GM23338 (cell line): ENCODE measurements at regions not wholly inside any gene's neighbourhood (a gene's known extent, or its start where the extent isn't known, plus 50 kb on each side); places are given as distances from the start of the nearest gene placed in this dataset.

Experiments used
- ATAC-seq: fragments of 200-7000 bp; cut with Tn5 transposase; 3 replicates; pipeline ENCODE4 v1.9.1; 2020
- DNase-seq: peaks from one replicate; pipeline ENCODE4 v3.0.0-alpha.2; 2015; ENCODE audit warnings: low spot score
- H2AFZ ChIP-seq: fragments of 200-600 bp; sonication (generic); 2 replicates; pipeline ENCODE4 v1.8.0; 2016; ENCODE audit warnings: antibody characterized with exemption, mild to moderate bottlenecking, moderate library complexity
- H3F3A ChIP-seq: fragments of 200-600 bp; sonication (generic); replicated peaks from 2 replicates; pipeline ENCODE4 v1.8.0; 2017; ENCODE audit warnings: antibody characterized with exemption, mixed run types, low read depth
- H3K27ac ChIP-seq: fragments of 200-600 bp; sonication (generic); 2 replicates; pipeline ENCODE4 v1.6.1; 2016; ENCODE audit warnings: low read depth
- H3K27me3 ChIP-seq: fragments of 200-600 bp; sonication (generic); 2 replicates; pipeline ENCODE4 v1.8.0; 2016; ENCODE audit warnings: mild to moderate bottlenecking, mixed run types, moderate library complexity; ENCODE audit not compliant: insufficient read depth
- H3K36me3 ChIP-seq: fragments of 200-600 bp; sonication (generic); 2 replicates; pipeline ENCODE4 v1.8.0; 2016; ENCODE audit warnings: mild to moderate bottlenecking; ENCODE audit not compliant: insufficient read depth
- H3K4me1 ChIP-seq: fragments of 200-600 bp; sonication (generic); 2 replicates; pipeline ENCODE4 v1.8.0; 2016; ENCODE audit warnings: mild to moderate bottlenecking, moderate library complexity; ENCODE audit not compliant: insufficient read depth
- H3K4me2 ChIP-seq: fragments of 200-600 bp; sonication (generic); 2 replicates; pipeline ENCODE4 v1.7.1; 2017; ENCODE audit warnings: mixed run types
- H3K4me3 ChIP-seq: fragments of 200-600 bp; sonication (generic); 2 replicates; pipeline ENCODE4 v1.6.1; 2016; ENCODE audit warnings: mixed run types
- H3K79me2 ChIP-seq: fragments of 200-600 bp; sonication (generic); replicated peaks from 2 replicates; pipeline ENCODE4 v1.8.0; 2017; ENCODE audit warnings: mild to moderate bottlenecking; ENCODE audit not compliant: insufficient read depth
- H3K9me2 ChIP-seq: fragments of 200-600 bp; sonication (generic); 2 replicates; pipeline ENCODE4 v1.8.0; 2017; ENCODE audit not compliant: insufficient read depth
- H4K20me1 ChIP-seq: fragments of 200-600 bp; sonication (generic); replicated peaks from 2 replicates; pipeline ENCODE4 v1.8.0; 2017; ENCODE audit warnings: mild to moderate bottlenecking; ENCODE audit not compliant: insufficient read depth
- H3K27ac Mint-ChIP-seq: 2 replicates; pipeline ENCODE4 v1.8.0; 2020; ENCODE audit warnings: inconsistent platforms, mild to moderate bottlenecking, moderate library complexity, mixed read lengths
- H3K27me3 Mint-ChIP-seq: 3 replicates; pipeline ENCODE4 v1.8.0; 2022; ENCODE audit warnings: low read depth, mild to moderate bottlenecking, moderate library complexity, mixed read lengths, inconsistent platforms; ENCODE audit not compliant: insufficient read depth, poor library complexity
- H3K36me3 Mint-ChIP-seq: 3 replicates; pipeline ENCODE4 v1.8.0; 2021; ENCODE audit warnings: low read depth, mild to moderate bottlenecking, inconsistent platforms, moderate library complexity, mixed read lengths
- H3K4me1 Mint-ChIP-seq: 3 replicates; pipeline ENCODE4 v1.8.0; 2020; ENCODE audit warnings: mild to moderate bottlenecking, inconsistent platforms, mixed read lengths
- H3K4me3 Mint-ChIP-seq: 3 replicates; pipeline ENCODE4 v1.8.0; 2021; ENCODE audit warnings: moderate library complexity, mild to moderate bottlenecking, inconsistent platforms, mixed read lengths
- H3K9me3 Mint-ChIP-seq: 3 replicates; pipeline ENCODE4 v1.8.0; 2020; ENCODE audit warnings: moderate library complexity, mild to moderate bottlenecking, inconsistent platforms, mixed read lengths
- CREB1 ChIP-seq: fragments of 250-450 bp; sonication (Bioruptor Pico); IDR thresholded peaks from 2 replicates; pipeline ENCODE4 v1.5.0; 2020; ENCODE audit warnings: low read depth, mild to moderate bottlenecking, moderate library complexity
- ETS1 ChIP-seq: IDR thresholded peaks from 2 replicates; pipeline ENCODE4 v1.6.1; 2016; ENCODE audit warnings: antibody characterized with exemption
- EZH2 ChIP-seq: fragments of 200-600 bp; sonication (generic); IDR thresholded peaks from one replicate; pipeline ENCODE4 v1.8.0; 2017; ENCODE audit warnings: antibody characterized with exemption, mild to moderate bottlenecking, low read depth; ENCODE audit not compliant: unreplicated experiment
- EZH2phosphoT487 ChIP-seq: fragments of 200-600 bp; sonication (generic); IDR thresholded peaks from one replicate; pipeline ENCODE4 v1.8.1; 2018; ENCODE audit warnings: antibody characterized with exemption; ENCODE audit not compliant: unreplicated experiment
- JUNB ChIP-seq: IDR thresholded peaks from one replicate; pipeline ENCODE4 v1.6.1; 2016; ENCODE audit warnings: antibody characterized with exemption; ENCODE audit not compliant: unreplicated experiment
- NANOG ChIP-seq: IDR thresholded peaks from 2 replicates; pipeline ENCODE4 v1.6.1; 2016; ENCODE audit warnings: antibody characterized with exemption, borderline replicate concordance
- POLR2AphosphoS5 ChIP-seq: IDR thresholded peaks from 2 replicates; pipeline ENCODE4 v1.6.1; 2016; ENCODE audit warnings: antibody characterized with exemption, low read depth
- REST ChIP-seq: IDR thresholded peaks from one replicate; pipeline ENCODE4 v1.6.1; 2018; ENCODE audit warnings: antibody characterized with exemption; ENCODE audit not compliant: unreplicated experiment
- STAT1 ChIP-seq: IDR thresholded peaks from one replicate; pipeline ENCODE4 v1.6.1; 2016; ENCODE audit warnings: antibody characterized with exemption; ENCODE audit not compliant: unreplicated experiment
- ZNF114 ChIP-seq: fragments of 250-450 bp; sonication (Bioruptor Pico); IDR thresholded peaks from 2 replicates; pipeline ENCODE4 v1.5.0; 2020; ENCODE audit warnings: mild to moderate bottlenecking, moderate library complexity
- ZNF331 ChIP-seq: fragments of 250-450 bp; sonication (Bioruptor Pico); IDR thresholded peaks from 2 replicates; pipeline ENCODE4 v1.5.0; 2020; ENCODE audit warnings: low read depth, mild to moderate bottlenecking, moderate library complexity
- TF ChIP-seq, protein P1 (sequence below): fragments of 250-450 bp; sonication (Bioruptor Pico); IDR thresholded peaks from 2 replicates; pipeline ENCODE4 v1.5.0; 2020; ENCODE audit warnings: mild to moderate bottlenecking, moderate library complexity
- TF ChIP-seq, protein P2 (sequence below), 2 experiments: fragments of 200-600 bp in 1 of 2; sonication (generic) in 1 of 2; conservative IDR thresholded peaks; 2 replicates each; pipeline versions ENCODE4 v1.5.1 to v1.6.1; 2016 to 2017; ENCODE audit warnings: antibody characterized with exemption in 2 of 2, low read depth in 2 of 2, mild to moderate bottlenecking in 2 of 2, moderate library complexity in 1 of 2

DNA sequence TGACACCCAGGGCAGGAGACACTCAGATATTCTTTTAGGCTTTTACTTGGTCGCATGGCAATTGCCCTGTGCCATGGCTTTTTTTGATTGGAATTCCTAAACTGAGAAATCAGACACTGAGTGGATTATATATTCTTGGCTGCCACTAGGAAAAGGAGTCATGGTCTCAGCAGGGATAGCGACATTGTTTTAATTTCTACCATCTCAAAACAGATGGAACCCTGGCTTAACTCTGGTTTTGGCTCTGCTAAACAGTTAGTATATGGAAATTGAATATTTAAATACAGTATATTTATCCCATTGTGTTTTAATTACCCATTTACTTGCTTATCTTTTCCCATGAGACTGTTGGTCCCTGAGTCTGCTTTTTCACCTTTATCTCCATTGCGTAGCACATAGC lies 84.0 kb downstream of the DACT1 start:
- Histone ChIP-seq H3K4me1 (no peaks in the 10 kb centered on the region), H3K36me3 (no peaks in the 10 kb centered on the region), H3K27ac (no peak overlapping the region), H3K4me3 (no peak overlapping the region), H2AFZ (no peak overlapping the region), H3K4me2 (no peak overlapping the region), H4K20me1 (no peaks in the 10 kb centered on the region), H3K27me3 (no peaks in the 10 kb centered on the region), H3K9me2 (peaks cover 9% of the 10 kb centered on the region), H3F3A (no peaks in the 10 kb centered on the region), H3K79me2 (no peaks in the 10 kb centered on the region)
- Mint-ChIP-seq H3K4me1 (no peaks in the 10 kb centered on the region), H3K9me3 (no peaks in the 10 kb centered on the region), H3K27ac (no peak overlapping the region), H3K4me3 (no peak overlapping the region), H3K36me3 (no peaks in the 10 kb centered on the region), H3K27me3 (no peaks in the 10 kb centered on the region)
- TF ChIP-seq CREB1 (CRISPR knock-in tag) (no peak), ETS1 (no peak), EZH2phosphoT487 (no peak), NANOG (no peak), EZH2 (no peak), POLR2AphosphoS5 (no peak), ZNF114 (CRISPR knock-in tag) (no peak), ZNF331 (no peak), STAT1 (no peak), REST (no peak), JUNB (no peak)
- TF ChIP-seq, protein P1, sequence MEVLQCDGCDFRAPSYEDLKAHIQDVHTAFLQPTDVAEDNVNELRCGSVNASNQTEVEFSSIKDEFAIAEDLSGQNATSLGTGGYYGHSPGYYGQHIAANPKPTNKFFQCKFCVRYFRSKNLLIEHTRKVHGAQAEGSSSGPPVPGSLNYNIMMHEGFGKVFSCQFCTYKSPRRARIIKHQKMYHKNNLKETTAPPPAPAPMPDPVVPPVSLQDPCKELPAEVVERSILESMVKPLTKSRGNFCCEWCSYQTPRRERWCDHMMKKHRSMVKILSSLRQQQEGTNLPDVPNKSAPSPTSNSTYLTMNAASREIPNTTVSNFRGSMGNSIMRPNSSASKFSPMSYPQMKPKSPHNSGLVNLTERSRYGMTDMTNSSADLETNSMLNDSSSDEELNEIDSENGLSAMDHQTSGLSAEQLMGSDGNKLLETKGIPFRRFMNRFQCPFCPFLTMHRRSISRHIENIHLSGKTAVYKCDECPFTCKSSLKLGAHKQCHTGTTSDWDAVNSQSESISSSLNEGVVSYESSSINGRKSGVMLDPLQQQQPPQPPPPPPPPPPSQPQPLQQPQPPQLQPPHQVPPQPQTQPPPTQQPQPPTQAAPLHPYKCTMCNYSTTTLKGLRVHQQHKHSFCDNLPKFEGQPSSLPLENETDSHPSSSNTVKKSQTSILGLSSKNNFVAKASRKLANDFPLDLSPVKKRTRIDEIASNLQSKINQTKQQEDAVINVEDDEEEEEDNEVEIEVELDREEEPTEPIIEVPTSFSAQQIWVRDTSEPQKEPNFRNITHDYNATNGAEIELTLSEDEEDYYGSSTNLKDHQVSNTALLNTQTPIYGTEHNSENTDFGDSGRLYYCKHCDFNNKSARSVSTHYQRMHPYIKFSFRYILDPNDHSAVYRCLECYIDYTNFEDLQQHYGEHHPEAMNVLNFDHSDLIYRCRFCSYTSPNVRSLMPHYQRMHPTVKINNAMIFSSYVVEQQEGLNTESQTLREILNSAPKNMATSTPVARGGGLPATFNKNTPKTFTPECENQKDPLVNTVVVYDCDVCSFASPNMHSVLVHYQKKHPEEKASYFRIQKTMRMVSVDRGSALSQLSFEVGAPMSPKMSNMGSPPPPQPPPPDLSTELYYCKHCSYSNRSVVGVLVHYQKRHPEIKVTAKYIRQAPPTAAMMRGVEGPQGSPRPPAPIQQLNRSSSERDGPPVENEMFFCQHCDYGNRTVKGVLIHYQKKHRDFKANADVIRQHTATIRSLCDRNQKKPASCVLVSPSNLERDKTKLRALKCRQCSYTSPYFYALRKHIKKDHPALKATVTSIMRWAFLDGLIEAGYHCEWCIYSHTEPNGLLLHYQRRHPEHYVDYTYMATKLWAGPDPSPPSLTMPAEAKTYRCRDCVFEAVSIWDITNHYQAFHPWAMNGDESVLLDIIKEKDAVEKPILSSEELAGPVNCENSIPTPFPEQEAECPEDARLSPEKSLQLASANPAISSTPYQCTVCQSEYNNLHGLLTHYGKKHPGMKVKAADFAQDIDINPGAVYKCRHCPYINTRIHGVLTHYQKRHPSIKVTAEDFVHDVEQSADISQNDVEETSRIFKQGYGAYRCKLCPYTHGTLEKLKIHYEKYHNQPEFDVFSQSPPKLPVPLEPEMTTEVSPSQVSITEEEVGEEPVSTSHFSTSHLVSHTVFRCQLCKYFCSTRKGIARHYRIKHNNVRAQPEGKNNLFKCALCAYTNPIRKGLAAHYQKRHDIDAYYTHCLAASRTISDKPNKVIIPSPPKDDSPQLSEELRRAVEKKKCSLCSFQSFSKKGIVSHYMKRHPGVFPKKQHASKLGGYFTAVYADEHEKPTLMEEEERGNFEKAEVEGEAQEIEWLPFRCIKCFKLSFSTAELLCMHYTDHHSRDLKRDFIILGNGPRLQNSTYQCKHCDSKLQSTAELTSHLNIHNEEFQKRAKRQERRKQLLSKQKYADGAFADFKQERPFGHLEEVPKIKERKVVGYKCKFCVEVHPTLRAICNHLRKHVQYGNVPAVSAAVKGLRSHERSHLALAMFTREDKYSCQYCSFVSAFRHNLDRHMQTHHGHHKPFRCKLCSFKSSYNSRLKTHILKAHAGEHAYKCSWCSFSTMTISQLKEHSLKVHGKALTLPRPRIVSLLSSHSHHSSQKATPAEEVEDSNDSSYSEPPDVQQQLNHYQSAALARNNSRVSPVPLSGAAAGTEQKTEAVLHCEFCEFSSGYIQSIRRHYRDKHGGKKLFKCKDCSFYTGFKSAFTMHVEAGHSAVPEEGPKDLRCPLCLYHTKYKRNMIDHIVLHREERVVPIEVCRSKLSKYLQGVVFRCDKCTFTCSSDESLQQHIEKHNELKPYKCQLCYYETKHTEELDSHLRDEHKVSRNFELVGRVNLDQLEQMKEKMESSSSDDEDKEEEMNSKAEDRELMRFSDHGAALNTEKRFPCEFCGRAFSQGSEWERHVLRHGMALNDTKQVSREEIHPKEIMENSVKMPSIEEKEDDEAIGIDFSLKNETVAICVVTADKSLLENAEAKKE (CRISPR knock-in tag), result no peak
- TF ChIP-seq, protein P2, sequence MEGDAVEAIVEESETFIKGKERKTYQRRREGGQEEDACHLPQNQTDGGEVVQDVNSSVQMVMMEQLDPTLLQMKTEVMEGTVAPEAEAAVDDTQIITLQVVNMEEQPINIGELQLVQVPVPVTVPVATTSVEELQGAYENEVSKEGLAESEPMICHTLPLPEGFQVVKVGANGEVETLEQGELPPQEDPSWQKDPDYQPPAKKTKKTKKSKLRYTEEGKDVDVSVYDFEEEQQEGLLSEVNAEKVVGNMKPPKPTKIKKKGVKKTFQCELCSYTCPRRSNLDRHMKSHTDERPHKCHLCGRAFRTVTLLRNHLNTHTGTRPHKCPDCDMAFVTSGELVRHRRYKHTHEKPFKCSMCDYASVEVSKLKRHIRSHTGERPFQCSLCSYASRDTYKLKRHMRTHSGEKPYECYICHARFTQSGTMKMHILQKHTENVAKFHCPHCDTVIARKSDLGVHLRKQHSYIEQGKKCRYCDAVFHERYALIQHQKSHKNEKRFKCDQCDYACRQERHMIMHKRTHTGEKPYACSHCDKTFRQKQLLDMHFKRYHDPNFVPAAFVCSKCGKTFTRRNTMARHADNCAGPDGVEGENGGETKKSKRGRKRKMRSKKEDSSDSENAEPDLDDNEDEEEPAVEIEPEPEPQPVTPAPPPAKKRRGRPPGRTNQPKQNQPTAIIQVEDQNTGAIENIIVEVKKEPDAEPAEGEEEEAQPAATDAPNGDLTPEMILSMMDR (conservative IDR thresholded peaks at IDR 0.05; ENCODE audit: low read depth in 2 of 2), result no peak
- ATAC-seq (no peak), DNase-seq (no peak)
